Stimulated activated CD8-positive, alpha-beta memory T cell treated with anti-CD3 and anti-CD28 coated beads, Interleukin-12 subunit alpha, Interleukin-12 subunit beta, amount 100 ng/mL, for 1 hour (primary cell): ENCODE measurements at regions not wholly inside any gene's neighbourhood (a gene's known extent, or its start where the extent isn't known, plus 50 kb on each side); places are given as distances from the start of the nearest gene placed in this dataset.
"Not testable (repeated sequence)": the region's sequence is repeated elsewhere in the genome, so short reads cannot be mapped to it uniquely, and the experiment has no call there.

Experiments used
- DNase-seq: peaks from one replicate; pipeline ENCODE4 v3.0.0-alpha.2; 2020; ENCODE audit warnings: low read depth

DNA sequence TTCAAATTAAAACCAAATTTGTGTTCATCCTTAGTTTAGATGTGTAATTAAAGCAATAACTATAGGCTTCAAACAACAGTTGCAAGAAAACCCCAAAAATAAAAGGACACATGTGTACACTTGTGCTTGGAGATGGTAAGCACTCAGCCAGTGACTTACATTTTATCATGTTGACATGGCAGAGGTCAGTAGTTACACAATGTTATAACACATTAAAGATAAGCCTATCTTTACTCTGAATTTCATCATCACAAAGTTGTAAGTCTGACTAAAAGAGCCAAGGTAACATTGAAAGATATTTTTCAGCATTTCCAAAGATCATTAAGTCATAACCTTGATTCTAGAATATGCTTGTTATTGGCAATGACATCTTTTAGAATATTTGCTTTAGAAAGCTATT lies 98.5 kb upstream of the PNPLA4 start:
- no peak for DNase-seq

DNA sequence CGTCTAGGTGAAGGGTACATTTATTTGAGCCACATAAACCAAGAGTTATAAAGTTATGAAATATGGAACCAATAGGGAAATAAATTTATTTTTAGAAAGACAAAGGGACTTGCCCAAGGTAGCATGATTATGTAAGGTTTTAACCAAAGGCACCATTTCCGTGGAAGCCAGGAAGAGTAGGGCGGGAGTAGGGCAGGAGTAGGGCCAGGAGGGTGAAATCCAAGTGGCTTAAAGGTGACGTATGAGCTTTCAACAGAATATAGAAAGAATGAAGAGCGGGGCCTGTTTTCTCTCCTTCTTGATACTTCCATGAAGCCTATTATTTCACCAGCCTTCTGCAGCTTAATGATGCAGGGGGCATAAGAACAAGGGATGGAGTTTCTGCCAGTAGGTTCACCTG lies 91.7 kb upstream of the PNPLA4 start:
- DNase-seq, result no peak

DNA sequence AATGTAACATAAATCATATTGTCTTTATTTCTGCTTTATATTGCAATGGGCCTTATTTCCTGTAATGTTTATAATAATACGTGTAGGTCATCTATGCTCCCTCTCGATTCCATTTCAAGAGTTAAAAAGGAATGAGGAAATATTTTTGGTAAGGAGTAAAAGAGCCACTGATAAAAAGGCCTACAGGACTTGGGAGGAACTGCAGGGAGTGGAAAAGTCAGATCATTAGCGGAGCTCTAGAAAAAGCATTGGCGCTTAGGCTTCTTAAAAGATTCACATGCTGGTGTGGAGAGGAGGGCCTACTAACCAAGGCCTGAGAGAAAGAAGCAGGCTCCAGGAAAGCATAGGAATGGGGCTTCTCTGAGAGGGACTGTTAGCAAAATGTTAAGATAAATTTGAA lies 82.9 kb upstream of the PNPLA4 start:
- DNase-seq, result no peak

GRCh38 chrX:8005678-8006347 lies 78.6 kb upstream of the PNPLA4 start:
- DNase-seq, result no peak

DNA sequence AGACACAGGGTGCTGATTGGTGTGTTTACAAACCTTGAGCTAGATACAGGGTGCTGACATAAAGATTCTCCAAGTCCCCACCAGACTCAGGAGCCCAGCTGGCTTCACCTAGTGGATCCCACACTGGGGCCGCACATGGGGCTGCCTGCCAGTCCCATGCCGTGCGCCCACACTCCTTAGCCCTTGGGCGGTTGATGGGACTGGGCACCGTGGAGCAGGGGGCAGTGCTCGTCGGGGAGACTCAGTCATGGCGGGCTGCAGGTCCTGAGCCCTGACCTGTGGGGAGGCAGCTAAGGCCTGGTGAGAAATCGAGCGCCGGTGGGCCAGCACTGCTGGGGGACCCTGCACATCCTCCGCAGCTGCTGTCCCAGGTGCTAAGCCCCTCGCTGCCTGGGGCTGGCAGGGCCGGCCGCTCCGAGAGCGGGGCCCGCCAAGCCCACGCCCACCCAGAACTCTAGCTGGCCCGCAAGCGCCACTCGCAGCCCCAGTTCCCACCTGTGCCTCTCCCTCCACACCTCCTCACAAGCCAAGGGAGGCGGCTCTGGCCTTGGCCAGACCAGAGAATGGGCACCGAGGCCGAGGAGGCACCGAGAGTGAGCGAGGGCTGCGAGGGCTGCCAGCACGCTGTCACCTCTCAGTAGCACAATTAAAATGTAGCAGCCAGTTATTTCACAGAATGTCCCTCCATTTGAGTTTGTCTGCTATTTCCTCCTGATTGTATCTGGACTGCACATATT lies 76.1 kb upstream of the PNPLA4 start:
- DNase-seq, result no peak

- DNase-seq, result no peak
Measured at GRCh38 chrX:7996851-7997250, 69.6 kb upstream of the PNPLA4 start.

DNA sequence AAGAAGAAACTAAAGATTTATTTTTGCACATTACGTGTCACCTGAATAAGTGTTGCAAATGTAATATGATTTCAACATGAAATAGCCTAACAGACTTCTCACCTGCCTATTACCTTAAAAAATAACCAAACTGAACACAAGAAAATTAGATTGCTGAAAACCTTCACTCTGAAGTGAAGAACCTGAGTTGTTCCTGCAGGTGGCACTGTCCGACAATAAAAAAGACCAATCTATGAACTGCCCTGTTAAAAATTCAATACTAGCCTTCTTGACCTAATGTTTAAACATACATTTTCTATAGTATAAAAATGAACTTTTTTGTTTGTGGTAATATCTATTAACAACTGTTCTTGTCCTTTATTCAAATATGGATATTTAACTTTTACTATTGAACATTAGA lies 69.2 kb upstream of the PNPLA4 start:
- DNase-seq, result peak; percentile 1

DNA sequence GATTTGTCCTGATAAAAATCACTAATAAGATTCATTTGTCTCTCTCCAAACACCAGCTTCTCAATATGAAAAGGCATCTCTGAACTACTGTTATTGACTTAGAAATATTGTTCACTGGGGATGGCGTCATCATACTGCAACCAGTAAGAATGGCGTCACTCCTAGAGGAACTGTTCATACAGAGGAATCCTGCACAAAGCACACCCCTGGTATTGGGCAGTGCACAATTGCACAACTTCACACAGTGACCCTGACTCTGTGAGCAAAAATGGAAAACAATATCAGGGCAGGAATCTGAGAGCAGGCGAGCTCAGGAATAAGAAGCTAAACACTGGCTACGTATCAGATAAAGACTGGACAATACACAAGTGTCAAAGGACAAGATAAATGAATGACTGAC lies 66.7 kb upstream of the PNPLA4 start:
- DNase-seq, result no peak

GRCh38 chrX:7988013-7988759 lies 61.0 kb upstream of the PNPLA4 start:
- DNase-seq, result not testable (repeated sequence)

GRCh38 chrX:7987160-7988012 lies 60.2 kb upstream of the PNPLA4 start:
- no peak for DNase-seq

DNA sequence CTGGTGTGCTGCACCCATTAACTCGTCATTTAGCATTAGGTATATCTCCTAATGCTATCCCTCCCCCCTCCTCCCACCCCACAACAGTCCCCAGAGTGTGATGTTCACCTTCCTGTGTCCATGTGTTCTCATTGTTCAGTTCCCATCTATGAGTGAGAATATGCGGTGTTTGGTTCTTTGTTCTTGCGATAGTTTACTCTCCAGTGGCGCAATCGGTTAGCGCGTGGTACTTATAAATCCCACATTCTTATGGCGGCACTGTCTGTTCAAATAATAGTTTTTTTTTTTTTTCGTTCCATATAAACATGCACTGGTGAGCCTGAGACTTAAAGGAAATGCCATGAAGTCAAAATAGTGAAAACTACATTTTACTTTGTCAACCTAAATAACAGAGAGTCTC lies 59.5 kb upstream of the PNPLA4 start:
- not testable (repeated sequence) for DNase-seq

DNA sequence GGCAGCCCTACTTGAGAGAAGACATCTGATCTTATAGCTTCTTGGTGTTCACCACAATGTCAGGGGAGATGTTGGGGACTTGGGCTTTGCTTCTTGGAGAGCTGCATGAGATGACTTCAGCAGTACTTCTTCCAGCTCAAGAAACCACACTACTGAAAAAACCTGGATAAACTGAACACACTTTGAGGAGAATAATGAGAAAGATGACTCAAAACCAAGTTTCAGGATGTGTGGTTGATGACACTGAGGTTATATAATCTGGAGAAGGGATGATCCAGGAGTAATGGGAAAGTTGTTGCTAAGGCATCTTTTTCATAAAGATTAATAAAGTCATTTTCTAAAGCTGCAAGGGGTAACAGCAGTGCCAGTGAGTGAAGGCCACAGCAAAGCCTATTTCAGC lies 58.4 kb upstream of the PNPLA4 start:
- DNase-seq, result no peak

DNA sequence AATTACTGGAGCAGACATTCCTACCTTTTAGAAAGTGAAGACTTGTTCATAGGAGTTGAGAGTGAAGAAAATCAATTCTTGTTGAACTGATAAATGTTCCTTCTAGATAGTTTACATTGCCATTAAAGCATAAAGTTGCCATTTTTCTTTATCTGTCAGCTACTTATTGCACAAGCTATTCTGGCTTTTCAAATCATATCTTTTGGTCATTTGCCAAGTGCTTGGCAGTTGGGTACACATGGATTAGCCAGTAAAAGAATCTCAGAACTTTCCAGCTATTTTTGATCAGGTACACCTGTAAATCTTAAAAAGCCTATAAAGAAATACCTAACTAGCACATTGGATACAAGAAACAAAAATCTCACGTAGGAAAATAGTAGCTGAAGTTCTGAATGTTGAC lies 56.4 kb upstream of the PNPLA4 start:
- DNase-seq, result no peak
